ENCODE measurements at regions not wholly inside any gene's neighbourhood (a gene's known extent, or its start where the extent isn't known, plus 50 kb on each side); places are given as distances from the start of the nearest gene placed in this dataset.
"Not testable (repeated sequence)": the region's sequence is repeated elsewhere in the genome, so short reads cannot be mapped to it uniquely, and the experiment has no call there.

GRCh38 chr4:147255268-147255667 lies 225.6 kb upstream of the EDNRA start:
- TF ChIP-seq POLR2A (IDR thresholded peaks at IDR 0.05; ENCODE audit: extremely low read depth, insufficient read length); CTCF (IDR thresholded peaks at IDR 0.05; ENCODE audit: low read depth, low read length): not testable (repeated sequence)
